ENCODE measurements at regions not wholly inside any gene's neighbourhood (a gene's known extent, or its start where the extent isn't known, plus 50 kb on each side); places are given as distances from the start of the nearest gene placed in this dataset.

DNA sequence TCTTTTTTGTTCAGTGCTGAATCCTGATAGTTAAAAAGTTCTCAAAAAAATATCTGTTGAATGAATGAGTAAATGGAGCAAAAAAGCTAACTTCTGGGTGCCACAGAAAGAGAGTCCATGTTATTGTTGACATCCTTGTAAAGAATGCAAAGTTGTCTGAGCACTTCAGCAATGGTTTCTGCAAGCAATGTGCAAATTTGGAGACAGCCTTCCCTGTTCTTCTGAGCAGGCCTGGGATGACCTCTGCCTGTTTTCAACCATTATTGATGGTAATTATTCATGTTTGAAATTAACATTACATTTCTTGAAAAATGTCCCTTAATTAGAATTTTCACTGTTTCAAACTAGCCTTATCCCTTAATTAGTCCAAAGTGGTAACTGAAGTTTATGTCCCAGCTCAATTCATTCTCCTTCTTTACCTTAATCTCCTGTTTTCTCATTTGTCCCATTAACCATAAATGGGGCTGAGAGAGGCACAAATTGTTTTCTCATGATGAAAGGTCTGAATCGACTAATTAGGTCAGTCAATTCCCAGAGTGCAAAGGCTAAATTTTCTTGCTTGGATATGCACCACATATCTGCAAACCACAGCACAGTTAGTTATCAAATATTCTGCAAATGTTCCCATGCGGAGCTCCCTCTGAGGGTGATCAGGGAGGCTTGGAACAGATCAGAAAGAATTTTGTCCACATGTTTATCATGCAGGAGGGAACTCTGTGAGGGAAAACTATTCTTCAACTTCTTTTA, 139.4 kb upstream of the KRR1 start (continued):
- TF ChIP-seq JUNB (IDR thresholded peaks at IDR 0.05; ENCODE audit: unreplicated experiment), result no peak
- no peak for TF ChIP-seq EZH2phosphoT487 (IDR thresholded peaks at IDR 0.05; ENCODE audit: unreplicated experiment)
- TF ChIP-seq CREB1 (CRISPR knock-in tag; IDR thresholded peaks at IDR 0.05; ENCODE audit: low read depth), result no peak

DNA sequence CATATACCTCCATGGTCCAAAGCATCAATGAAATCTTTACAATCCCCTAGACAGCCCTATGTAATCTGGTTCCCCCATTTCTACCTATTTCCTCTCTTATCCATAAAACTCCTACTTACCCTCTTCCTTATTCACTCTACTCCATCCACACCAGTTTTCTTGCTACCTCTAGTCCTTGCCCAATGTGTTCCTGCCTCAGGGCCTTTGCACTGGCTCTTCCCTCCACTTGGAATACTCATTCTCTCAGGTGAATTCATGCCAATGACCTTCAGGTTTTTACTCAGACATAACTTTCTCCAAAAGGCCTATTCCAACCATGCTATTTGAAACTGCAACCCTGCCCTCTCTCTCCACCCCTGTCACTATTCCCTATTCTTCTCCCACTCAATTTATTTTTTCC, 138.7 kb upstream of the KRR1 start:
- Histone ChIP-seq H4K20me1 (replicated peaks; ENCODE audit: insufficient read depth) (no peaks in the 10 kb centered on the region), H3K27ac (ENCODE audit: low read depth) (no peak overlapping the region), H3K27me3 (ENCODE audit: insufficient read depth) (no peaks in the 10 kb centered on the region), H3K4me3 (no peak overlapping the region), H3K4me2 (no peak overlapping the region), H3K36me3 (ENCODE audit: insufficient read depth) (no peaks in the 10 kb centered on the region), H3K79me2 (replicated peaks; ENCODE audit: insufficient read depth) (no peaks in the 10 kb centered on the region), H2AFZ (no peak overlapping the region), H3F3A (replicated peaks; ENCODE audit: low read depth) (no peaks in the 10 kb centered on the region), H3K9me2 (ENCODE audit: insufficient read depth) (no peaks in the 10 kb centered on the region), H3K4me1 (ENCODE audit: insufficient read depth) (peaks cover 4% of the 10 kb centered on the region; the same call in 1 of the 2 replicates)
- Mint-ChIP-seq H3K9me3 (no peaks in the 10 kb centered on the region), H3K27ac (no peak overlapping the region), H3K4me1 (peaks cover 9% of the 10 kb centered on the region; the same call in 2 of the 3 replicates), H3K36me3 (ENCODE audit: low read depth) (no peaks in the 10 kb centered on the region), H3K4me3 (no peak overlapping the region), H3K27me3 (ENCODE audit: insufficient read depth, low read depth, poor library complexity) (no peaks in the 10 kb centered on the region)
- no peak for DNase-seq (ENCODE audit: low spot score)
- no peak for ATAC-seq
- TF ChIP-seq STAT1 (IDR thresholded peaks at IDR 0.05; ENCODE audit: unreplicated experiment) (no peak), ZNF331 (CRISPR knock-in tag; IDR thresholded peaks at IDR 0.05; ENCODE audit: low read depth) (no peak), ZNF114 (CRISPR knock-in tag; IDR thresholded peaks at IDR 0.05) (no peak), JUNB (IDR thresholded peaks at IDR 0.05; ENCODE audit: unreplicated experiment) (no peak), POLR2AphosphoS5 (IDR thresholded peaks at IDR 0.05; ENCODE audit: low read depth) (no peak), EZH2 (IDR thresholded peaks at IDR 0.05; ENCODE audit: low read depth, unreplicated experiment) (no peak), NANOG (IDR thresholded peaks at IDR 0.05; ENCODE audit: borderline replicate concordance) (no peak)
- TF ChIP-seq, protein P1, sequence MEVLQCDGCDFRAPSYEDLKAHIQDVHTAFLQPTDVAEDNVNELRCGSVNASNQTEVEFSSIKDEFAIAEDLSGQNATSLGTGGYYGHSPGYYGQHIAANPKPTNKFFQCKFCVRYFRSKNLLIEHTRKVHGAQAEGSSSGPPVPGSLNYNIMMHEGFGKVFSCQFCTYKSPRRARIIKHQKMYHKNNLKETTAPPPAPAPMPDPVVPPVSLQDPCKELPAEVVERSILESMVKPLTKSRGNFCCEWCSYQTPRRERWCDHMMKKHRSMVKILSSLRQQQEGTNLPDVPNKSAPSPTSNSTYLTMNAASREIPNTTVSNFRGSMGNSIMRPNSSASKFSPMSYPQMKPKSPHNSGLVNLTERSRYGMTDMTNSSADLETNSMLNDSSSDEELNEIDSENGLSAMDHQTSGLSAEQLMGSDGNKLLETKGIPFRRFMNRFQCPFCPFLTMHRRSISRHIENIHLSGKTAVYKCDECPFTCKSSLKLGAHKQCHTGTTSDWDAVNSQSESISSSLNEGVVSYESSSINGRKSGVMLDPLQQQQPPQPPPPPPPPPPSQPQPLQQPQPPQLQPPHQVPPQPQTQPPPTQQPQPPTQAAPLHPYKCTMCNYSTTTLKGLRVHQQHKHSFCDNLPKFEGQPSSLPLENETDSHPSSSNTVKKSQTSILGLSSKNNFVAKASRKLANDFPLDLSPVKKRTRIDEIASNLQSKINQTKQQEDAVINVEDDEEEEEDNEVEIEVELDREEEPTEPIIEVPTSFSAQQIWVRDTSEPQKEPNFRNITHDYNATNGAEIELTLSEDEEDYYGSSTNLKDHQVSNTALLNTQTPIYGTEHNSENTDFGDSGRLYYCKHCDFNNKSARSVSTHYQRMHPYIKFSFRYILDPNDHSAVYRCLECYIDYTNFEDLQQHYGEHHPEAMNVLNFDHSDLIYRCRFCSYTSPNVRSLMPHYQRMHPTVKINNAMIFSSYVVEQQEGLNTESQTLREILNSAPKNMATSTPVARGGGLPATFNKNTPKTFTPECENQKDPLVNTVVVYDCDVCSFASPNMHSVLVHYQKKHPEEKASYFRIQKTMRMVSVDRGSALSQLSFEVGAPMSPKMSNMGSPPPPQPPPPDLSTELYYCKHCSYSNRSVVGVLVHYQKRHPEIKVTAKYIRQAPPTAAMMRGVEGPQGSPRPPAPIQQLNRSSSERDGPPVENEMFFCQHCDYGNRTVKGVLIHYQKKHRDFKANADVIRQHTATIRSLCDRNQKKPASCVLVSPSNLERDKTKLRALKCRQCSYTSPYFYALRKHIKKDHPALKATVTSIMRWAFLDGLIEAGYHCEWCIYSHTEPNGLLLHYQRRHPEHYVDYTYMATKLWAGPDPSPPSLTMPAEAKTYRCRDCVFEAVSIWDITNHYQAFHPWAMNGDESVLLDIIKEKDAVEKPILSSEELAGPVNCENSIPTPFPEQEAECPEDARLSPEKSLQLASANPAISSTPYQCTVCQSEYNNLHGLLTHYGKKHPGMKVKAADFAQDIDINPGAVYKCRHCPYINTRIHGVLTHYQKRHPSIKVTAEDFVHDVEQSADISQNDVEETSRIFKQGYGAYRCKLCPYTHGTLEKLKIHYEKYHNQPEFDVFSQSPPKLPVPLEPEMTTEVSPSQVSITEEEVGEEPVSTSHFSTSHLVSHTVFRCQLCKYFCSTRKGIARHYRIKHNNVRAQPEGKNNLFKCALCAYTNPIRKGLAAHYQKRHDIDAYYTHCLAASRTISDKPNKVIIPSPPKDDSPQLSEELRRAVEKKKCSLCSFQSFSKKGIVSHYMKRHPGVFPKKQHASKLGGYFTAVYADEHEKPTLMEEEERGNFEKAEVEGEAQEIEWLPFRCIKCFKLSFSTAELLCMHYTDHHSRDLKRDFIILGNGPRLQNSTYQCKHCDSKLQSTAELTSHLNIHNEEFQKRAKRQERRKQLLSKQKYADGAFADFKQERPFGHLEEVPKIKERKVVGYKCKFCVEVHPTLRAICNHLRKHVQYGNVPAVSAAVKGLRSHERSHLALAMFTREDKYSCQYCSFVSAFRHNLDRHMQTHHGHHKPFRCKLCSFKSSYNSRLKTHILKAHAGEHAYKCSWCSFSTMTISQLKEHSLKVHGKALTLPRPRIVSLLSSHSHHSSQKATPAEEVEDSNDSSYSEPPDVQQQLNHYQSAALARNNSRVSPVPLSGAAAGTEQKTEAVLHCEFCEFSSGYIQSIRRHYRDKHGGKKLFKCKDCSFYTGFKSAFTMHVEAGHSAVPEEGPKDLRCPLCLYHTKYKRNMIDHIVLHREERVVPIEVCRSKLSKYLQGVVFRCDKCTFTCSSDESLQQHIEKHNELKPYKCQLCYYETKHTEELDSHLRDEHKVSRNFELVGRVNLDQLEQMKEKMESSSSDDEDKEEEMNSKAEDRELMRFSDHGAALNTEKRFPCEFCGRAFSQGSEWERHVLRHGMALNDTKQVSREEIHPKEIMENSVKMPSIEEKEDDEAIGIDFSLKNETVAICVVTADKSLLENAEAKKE (CRISPR knock-in tag; IDR thresholded peaks at IDR 0.05), result no peak
- TF ChIP-seq, protein P2, sequence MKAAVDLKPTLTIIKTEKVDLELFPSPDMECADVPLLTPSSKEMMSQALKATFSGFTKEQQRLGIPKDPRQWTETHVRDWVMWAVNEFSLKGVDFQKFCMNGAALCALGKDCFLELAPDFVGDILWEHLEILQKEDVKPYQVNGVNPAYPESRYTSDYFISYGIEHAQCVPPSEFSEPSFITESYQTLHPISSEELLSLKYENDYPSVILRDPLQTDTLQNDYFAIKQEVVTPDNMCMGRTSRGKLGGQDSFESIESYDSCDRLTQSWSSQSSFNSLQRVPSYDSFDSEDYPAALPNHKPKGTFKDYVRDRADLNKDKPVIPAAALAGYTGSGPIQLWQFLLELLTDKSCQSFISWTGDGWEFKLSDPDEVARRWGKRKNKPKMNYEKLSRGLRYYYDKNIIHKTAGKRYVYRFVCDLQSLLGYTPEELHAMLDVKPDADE (IDR thresholded peaks at IDR 0.05), result no peak
- TF ChIP-seq, protein P3, sequence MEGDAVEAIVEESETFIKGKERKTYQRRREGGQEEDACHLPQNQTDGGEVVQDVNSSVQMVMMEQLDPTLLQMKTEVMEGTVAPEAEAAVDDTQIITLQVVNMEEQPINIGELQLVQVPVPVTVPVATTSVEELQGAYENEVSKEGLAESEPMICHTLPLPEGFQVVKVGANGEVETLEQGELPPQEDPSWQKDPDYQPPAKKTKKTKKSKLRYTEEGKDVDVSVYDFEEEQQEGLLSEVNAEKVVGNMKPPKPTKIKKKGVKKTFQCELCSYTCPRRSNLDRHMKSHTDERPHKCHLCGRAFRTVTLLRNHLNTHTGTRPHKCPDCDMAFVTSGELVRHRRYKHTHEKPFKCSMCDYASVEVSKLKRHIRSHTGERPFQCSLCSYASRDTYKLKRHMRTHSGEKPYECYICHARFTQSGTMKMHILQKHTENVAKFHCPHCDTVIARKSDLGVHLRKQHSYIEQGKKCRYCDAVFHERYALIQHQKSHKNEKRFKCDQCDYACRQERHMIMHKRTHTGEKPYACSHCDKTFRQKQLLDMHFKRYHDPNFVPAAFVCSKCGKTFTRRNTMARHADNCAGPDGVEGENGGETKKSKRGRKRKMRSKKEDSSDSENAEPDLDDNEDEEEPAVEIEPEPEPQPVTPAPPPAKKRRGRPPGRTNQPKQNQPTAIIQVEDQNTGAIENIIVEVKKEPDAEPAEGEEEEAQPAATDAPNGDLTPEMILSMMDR (conservative IDR thresholded peaks at IDR 0.05; ENCODE audit: low read depth in 2 of 2), result no peak
- TF ChIP-seq, protein P4, sequence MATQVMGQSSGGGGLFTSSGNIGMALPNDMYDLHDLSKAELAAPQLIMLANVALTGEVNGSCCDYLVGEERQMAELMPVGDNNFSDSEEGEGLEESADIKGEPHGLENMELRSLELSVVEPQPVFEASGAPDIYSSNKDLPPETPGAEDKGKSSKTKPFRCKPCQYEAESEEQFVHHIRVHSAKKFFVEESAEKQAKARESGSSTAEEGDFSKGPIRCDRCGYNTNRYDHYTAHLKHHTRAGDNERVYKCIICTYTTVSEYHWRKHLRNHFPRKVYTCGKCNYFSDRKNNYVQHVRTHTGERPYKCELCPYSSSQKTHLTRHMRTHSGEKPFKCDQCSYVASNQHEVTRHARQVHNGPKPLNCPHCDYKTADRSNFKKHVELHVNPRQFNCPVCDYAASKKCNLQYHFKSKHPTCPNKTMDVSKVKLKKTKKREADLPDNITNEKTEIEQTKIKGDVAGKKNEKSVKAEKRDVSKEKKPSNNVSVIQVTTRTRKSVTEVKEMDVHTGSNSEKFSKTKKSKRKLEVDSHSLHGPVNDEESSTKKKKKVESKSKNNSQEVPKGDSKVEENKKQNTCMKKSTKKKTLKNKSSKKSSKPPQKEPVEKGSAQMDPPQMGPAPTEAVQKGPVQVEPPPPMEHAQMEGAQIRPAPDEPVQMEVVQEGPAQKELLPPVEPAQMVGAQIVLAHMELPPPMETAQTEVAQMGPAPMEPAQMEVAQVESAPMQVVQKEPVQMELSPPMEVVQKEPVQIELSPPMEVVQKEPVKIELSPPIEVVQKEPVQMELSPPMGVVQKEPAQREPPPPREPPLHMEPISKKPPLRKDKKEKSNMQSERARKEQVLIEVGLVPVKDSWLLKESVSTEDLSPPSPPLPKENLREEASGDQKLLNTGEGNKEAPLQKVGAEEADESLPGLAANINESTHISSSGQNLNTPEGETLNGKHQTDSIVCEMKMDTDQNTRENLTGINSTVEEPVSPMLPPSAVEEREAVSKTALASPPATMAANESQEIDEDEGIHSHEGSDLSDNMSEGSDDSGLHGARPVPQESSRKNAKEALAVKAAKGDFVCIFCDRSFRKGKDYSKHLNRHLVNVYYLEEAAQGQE (IDR thresholded peaks at IDR 0.05; ENCODE audit: unreplicated experiment), result no peak

Data from GM23338 (cell line).